DND-41 (cell line): ENCODE measurements at regions not wholly inside any gene's neighbourhood (a gene's known extent, or its start where the extent isn't known, plus 50 kb on each side); places are given as distances from the start of the nearest gene placed in this dataset.

Source experiments
- ATAC-seq: fragments of 200-7000 bp; cut with Tn5 transposase; 3 replicates; pipeline ENCODE4 v1.9.1; 2021; ENCODE audit warnings: low read depth; ENCODE audit not compliant: insufficient read depth
- DNase-seq: peaks from one replicate; pipeline ENCODE4 v3.0.0-alpha.2; 2020
- H2AFZ ChIP-seq: 2 replicates; pipeline ENCODE4 v1.6.0; 2012; ENCODE audit warnings: low read depth, low read length
- H3K27ac ChIP-seq: 2 replicates; pipeline ENCODE4 v1.5.1; 2012; ENCODE audit warnings: low read length, inconsistent platforms
- H3K27me3 ChIP-seq: fragments of 200-600 bp; sonication (generic); 2 replicates; pipeline ENCODE4 v1.6.0; 2012; ENCODE audit warnings: low read length, mild to moderate bottlenecking, inconsistent platforms; ENCODE audit not compliant: insufficient read depth, poor library complexity
- H3K36me3 ChIP-seq: 2 replicates; pipeline ENCODE4 v1.5.1; 2012; ENCODE audit warnings: low read length, inconsistent platforms; ENCODE audit not compliant: insufficient read depth
- H3K4me1 ChIP-seq: 2 replicates; pipeline ENCODE4 v1.5.1; 2012; ENCODE audit warnings: mild to moderate bottlenecking, low read length; ENCODE audit not compliant: insufficient read depth
- H3K4me2 ChIP-seq: 2 replicates; pipeline ENCODE4 v1.6.0; 2012; ENCODE audit warnings: mild to moderate bottlenecking, moderate library complexity, low read length, inconsistent platforms; ENCODE audit not compliant: insufficient read depth
- H3K4me3 ChIP-seq, 2 experiments: fragments of 200-600 bp in 1 of 2; shearing (Covaris generic) in 1 of 2; 2 replicates each; pipeline ENCODE4 v1.5.1; 2012 to 2016; ENCODE audit warnings: inconsistent platforms in 2 of 2, low read length in 2 of 2, mild to moderate bottlenecking in 2 of 2, low read depth in 1 of 2, moderate library complexity in 1 of 2
- H3K79me2 ChIP-seq: 2 replicates; pipeline ENCODE4 v1.6.0; 2012; ENCODE audit warnings: low read length, inconsistent platforms; ENCODE audit not compliant: insufficient read depth
- H3K9ac ChIP-seq: 2 replicates; pipeline ENCODE4 v1.6.0; 2012; ENCODE audit warnings: low read depth, mild to moderate bottlenecking, inconsistent platforms, low read length, moderate library complexity
- H3K9me3 ChIP-seq: 2 replicates; pipeline ENCODE4 v1.5.1; 2012; ENCODE audit warnings: low read length, moderate library complexity, mild to moderate bottlenecking, inconsistent platforms; ENCODE audit not compliant: insufficient read depth, severe bottlenecking
- H4K20me1 ChIP-seq: 2 replicates; pipeline ENCODE4 v1.6.0; 2012; ENCODE audit warnings: low read length; ENCODE audit not compliant: insufficient read depth
- EZH2 ChIP-seq: IDR thresholded peaks from 3 replicates; pipeline ENCODE4 v1.6.1; 2012; ENCODE audit warnings: borderline replicate concordance, low read depth, mild to moderate bottlenecking, moderate library complexity, low read length, inconsistent platforms; ENCODE audit not compliant: severe bottlenecking
- TF ChIP-seq, protein P1 (sequence below): IDR thresholded peaks from 2 replicates; pipeline ENCODE4 v1.5.1; 2012; ENCODE audit warnings: borderline replicate concordance, low read length, moderate library complexity, mild to moderate bottlenecking; ENCODE audit not compliant: poor library complexity, severe bottlenecking; ENCODE audit errors: extremely low read depth

- H3K27ac ChIP-seq = no peak overlapping the region
- peaks cover 34% of the 10 kb centered on the region for H3K27me3 ChIP-seq
- no peak for DNase-seq
- H3K4me1 ChIP-seq = no peaks in the 10 kb centered on the region
- no peaks in the 10 kb centered on the region for H3K36me3 ChIP-seq
- H3K4me3 ChIP-seq = no peak overlapping the region
- no peaks in the 10 kb centered on the region for H3K79me2 ChIP-seq
- no peak overlapping the region for H3K4me2 ChIP-seq
- H3K9me3 ChIP-seq = no peaks in the 10 kb centered on the region
- H4K20me1 ChIP-seq = no peaks in the 10 kb centered on the region; the same call in 1 of the 2 replicates
- no peak for ATAC-seq
- no peak overlapping the region for H2AFZ ChIP-seq
- no peak overlapping the region for H3K9ac ChIP-seq
- no peak for TF ChIP-seq EZH2
- TF ChIP-seq, protein P1, sequence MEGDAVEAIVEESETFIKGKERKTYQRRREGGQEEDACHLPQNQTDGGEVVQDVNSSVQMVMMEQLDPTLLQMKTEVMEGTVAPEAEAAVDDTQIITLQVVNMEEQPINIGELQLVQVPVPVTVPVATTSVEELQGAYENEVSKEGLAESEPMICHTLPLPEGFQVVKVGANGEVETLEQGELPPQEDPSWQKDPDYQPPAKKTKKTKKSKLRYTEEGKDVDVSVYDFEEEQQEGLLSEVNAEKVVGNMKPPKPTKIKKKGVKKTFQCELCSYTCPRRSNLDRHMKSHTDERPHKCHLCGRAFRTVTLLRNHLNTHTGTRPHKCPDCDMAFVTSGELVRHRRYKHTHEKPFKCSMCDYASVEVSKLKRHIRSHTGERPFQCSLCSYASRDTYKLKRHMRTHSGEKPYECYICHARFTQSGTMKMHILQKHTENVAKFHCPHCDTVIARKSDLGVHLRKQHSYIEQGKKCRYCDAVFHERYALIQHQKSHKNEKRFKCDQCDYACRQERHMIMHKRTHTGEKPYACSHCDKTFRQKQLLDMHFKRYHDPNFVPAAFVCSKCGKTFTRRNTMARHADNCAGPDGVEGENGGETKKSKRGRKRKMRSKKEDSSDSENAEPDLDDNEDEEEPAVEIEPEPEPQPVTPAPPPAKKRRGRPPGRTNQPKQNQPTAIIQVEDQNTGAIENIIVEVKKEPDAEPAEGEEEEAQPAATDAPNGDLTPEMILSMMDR = no peak
Observed at GRCh38 chr20:57064836-57065235, 201.6 kb downstream of the BMP7 start.

DNA sequence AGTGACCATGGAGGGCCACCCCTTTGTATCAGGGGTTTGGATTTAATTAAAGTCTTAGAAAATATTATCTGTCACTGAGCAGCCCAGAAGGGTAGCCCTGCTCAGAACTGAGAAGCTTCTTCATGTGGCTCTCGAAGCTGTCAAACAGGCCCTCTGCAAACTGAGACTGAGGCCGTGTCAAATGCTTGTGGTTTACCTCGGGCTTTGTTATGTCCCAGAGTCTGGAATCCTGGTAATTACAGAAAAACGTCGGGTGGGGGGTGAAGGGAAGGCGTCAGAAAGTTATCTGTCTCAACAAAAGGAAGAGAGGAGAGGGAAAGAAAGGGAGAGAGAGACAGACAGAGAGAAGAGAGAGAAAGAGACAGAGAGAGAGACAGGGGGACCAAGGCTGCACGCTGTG lies 200.8 kb downstream of the BMP7 start:
- DNase-seq (no peak), ATAC-seq (no peak)
- Histone ChIP-seq H3K4me3 (no peak overlapping the region), H3K27me3 (peaks cover 33% of the 10 kb centered on the region), H3K79me2 (no peaks in the 10 kb centered on the region), H3K9me3 (no peaks in the 10 kb centered on the region), H4K20me1 (no peaks in the 10 kb centered on the region; the same call in 1 of the 2 replicates), H3K36me3 (no peaks in the 10 kb centered on the region), H3K9ac (no peak overlapping the region), H2AFZ (no peak overlapping the region), H3K27ac (no peak overlapping the region), H3K4me1 (no peaks in the 10 kb centered on the region), H3K4me2 (no peak overlapping the region)
- TF ChIP-seq, protein P1 = no peak
- TF ChIP-seq EZH2 = no peak

DNA sequence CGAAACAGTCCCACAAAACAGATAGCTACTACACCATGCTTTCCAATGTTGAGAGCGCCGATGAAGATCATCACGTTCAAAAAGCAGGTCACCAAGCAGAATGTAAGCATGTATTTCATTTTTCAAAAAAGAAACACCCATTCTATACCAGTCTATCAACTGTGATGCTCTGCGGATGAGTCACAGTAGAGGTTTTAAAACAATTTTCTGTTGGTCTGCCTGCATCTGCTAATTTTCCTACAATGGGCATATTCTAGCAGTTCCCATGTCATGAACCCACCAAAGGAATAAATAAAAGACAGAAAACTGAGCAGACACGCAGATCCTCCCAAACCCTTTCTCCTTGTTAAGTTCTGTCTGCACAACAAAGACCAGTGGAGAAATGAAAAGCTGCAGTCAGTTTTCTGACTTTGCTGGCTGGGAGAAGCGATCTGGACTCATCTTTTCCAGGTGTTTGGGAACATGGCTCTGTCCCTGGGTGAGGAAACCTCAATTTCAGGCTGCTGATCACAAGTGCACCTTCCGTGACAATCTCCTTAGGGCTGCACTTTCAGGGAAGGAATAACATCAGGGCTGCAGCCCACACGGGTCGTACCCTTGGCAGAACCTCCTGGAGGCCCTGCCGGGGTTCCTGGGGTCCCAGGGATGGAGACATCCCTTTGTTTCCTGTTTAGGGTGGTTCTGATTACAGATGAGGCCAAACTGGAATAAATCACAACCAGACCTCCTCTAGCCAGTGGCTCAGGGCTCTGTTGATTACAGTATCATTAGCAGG lies 200.1 kb downstream of the BMP7 start:
- ATAC-seq (no peak), DNase-seq (no peak)
- Histone ChIP-seq H3K4me1 (no peaks in the 10 kb centered on the region), H3K4me2 (no peak overlapping the region), H3K27ac (no peak overlapping the region), H3K79me2 (no peaks in the 10 kb centered on the region), H3K9ac (no peak overlapping the region), H3K9me3 (no peaks in the 10 kb centered on the region), H3K27me3 (peaks cover 26% of the 10 kb centered on the region), H4K20me1 (no peaks in the 10 kb centered on the region; the same call in 1 of the 2 replicates), H2AFZ (no peak overlapping the region), H3K4me3 (no peak overlapping the region), H3K36me3 (no peaks in the 10 kb centered on the region)
- no peak for TF ChIP-seq EZH2
- TF ChIP-seq, protein P1 = no peak
